MM.1S (cell line): ENCODE measurements at regions not wholly inside any gene's neighbourhood (a gene's known extent, or its start where the extent isn't known, plus 50 kb on each side); places are given as distances from the start of the nearest gene placed in this dataset.

Experiments
- EZH2 ChIP-seq: fragments of 300-600 bp; sonication (generic); optimal IDR thresholded peaks from 2 replicates; pipeline ENCODE3; 2017; ENCODE audit warnings: low read depth, mild to moderate bottlenecking, antibody characterized with exemption, low read length, mixed read lengths
- EZH2phosphoT487 ChIP-seq: fragments of 300-600 bp; sonication (generic); IDR thresholded peaks from 2 replicates; pipeline ENCODE4 v1.6.1; 2018; ENCODE audit warnings: antibody characterized with exemption, low read length
- TF ChIP-seq, protein P1 (sequence below): fragments of 300-600 bp; sonication (generic); IDR thresholded peaks from 2 replicates; pipeline ENCODE4 v1.5.1; 2016; ENCODE audit warnings: antibody characterized with exemption, low read length, mixed read lengths

DNA sequence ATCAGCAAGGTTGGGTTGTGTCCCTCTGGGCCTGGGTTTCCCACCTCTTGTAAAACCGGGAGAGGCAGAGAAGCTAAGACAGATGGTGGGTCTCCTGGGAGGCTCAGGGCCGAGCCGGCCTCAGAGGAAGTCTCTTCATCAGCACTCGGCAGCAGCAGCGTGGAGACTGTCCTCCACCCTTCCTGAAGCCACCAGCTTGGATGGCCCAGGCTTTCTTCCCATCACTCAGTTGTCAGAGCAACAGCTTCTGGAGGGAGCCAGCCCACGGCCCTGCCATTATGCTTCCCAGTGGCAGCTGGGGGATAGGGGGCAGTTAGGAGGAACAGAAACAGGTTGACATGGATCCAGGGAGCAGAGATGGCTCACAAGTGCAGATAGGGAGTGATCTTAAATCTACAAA lies 191.0 kb downstream of the KATNAL1 start:
- TF ChIP-seq, protein P1, sequence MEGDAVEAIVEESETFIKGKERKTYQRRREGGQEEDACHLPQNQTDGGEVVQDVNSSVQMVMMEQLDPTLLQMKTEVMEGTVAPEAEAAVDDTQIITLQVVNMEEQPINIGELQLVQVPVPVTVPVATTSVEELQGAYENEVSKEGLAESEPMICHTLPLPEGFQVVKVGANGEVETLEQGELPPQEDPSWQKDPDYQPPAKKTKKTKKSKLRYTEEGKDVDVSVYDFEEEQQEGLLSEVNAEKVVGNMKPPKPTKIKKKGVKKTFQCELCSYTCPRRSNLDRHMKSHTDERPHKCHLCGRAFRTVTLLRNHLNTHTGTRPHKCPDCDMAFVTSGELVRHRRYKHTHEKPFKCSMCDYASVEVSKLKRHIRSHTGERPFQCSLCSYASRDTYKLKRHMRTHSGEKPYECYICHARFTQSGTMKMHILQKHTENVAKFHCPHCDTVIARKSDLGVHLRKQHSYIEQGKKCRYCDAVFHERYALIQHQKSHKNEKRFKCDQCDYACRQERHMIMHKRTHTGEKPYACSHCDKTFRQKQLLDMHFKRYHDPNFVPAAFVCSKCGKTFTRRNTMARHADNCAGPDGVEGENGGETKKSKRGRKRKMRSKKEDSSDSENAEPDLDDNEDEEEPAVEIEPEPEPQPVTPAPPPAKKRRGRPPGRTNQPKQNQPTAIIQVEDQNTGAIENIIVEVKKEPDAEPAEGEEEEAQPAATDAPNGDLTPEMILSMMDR: no peak
- TF ChIP-seq EZH2 (no peak), EZH2phosphoT487 (no peak)
